ENCODE measurements at regions not wholly inside any gene's neighbourhood (a gene's known extent, or its start where the extent isn't known, plus 50 kb on each side); places are given as distances from the start of the nearest gene placed in this dataset.
"Not testable (repeated sequence)": the region's sequence is repeated elsewhere in the genome, so short reads cannot be mapped to it uniquely, and the experiment has no call there.

GRCh38 chr6:14550410-14550809 is 432.8 kb downstream of the CD83 start:
- no peak for DNase-seq
- POLR2A ChIA-PET: no interaction called here
- Mint-ChIP-seq H3K4me1 (no peaks in the 10 kb centered on the region), H3K27me3 (no peaks in the 10 kb centered on the region), H3K27ac (no peak overlapping the region), H3K36me3 (ENCODE audit: low read depth) (no peaks in the 10 kb centered on the region), H3K9me3 (no peaks in the 10 kb centered on the region), H3K4me3 (no peak overlapping the region)
- CTCF ChIA-PET: no interaction called here

- Mint-ChIP-seq H3K4me3 (no peak overlapping the region), H3K27me3 (no peaks in the 10 kb centered on the region), H3K4me1 (no peaks in the 10 kb centered on the region), H3K36me3 (ENCODE audit: low read depth) (no peaks in the 10 kb centered on the region), H3K9me3 (no peaks in the 10 kb centered on the region), H3K27ac (no peak overlapping the region)
- CTCF ChIA-PET: no interaction called here
- POLR2A ChIA-PET: no interaction called here
- DNase-seq: no peak
Observed at GRCh38 chr6:14550822-14551221, 433.2 kb downstream of the CD83 start.

- H3K4me1 Mint-ChIP-seq; DNase-seq; H3K27me3 Mint-ChIP-seq; H3K27ac Mint-ChIP-seq; H3K4me3 Mint-ChIP-seq; H3K36me3 Mint-ChIP-seq (ENCODE audit: low read depth); H3K9me3 Mint-ChIP-seq; POLR2A ChIA-PET: not testable (repeated sequence)
- CTCF ChIA-PET: interaction anchor here (0.6 kb wide), 1 partner anchor 594 kb away, joined by 3 read pairs; no protein-coding TSS in a partner anchor
Observed at GRCh38 chr6:14551601-14552000, 434.0 kb downstream of the CD83 start.

GRCh38 chr6:14552891-14553290 is 435.3 kb downstream of the CD83 start:
- DNase-seq: no peak
- Mint-ChIP-seq H3K36me3 (ENCODE audit: low read depth) (no peaks in the 10 kb centered on the region), H3K4me1 (no peaks in the 10 kb centered on the region), H3K9me3 (no peaks in the 10 kb centered on the region), H3K27me3 (no peaks in the 10 kb centered on the region), H3K27ac (no peak overlapping the region), H3K4me3 (no peak overlapping the region)
- ChIA-PET CTCF (no interaction called here), POLR2A (no interaction called here)

GRCh38 chr6:14553515-14553914 is 435.9 kb downstream of the CD83 start:
- Mint-ChIP-seq H3K27me3 (no peaks in the 10 kb centered on the region), H3K27ac (no peak overlapping the region), H3K9me3 (no peaks in the 10 kb centered on the region), H3K4me1 (no peaks in the 10 kb centered on the region), H3K4me3 (no peak overlapping the region), H3K36me3 (ENCODE audit: low read depth) (no peaks in the 10 kb centered on the region)
- POLR2A ChIA-PET: no interaction called here
- CTCF ChIA-PET: no interaction called here
- DNase-seq: no peak

- H3K4me1 Mint-ChIP-seq: no peaks in the 10 kb centered on the region
- DNase-seq: no peak
- ChIA-PET POLR2A (no interaction called here), CTCF (no interaction called here)
- H3K36me3 Mint-ChIP-seq (ENCODE audit: low read depth): no peaks in the 10 kb centered on the region
- H3K4me3 Mint-ChIP-seq: no peak overlapping the region
- no peaks in the 10 kb centered on the region for H3K9me3 Mint-ChIP-seq
- H3K27me3 Mint-ChIP-seq: no peaks in the 10 kb centered on the region
- no peak overlapping the region for H3K27ac Mint-ChIP-seq
Observed at GRCh38 chr6:14555804-14556203, 438.2 kb downstream of the CD83 start.

- no peak overlapping the region for H3K4me3 Mint-ChIP-seq
- H3K27me3 Mint-ChIP-seq: no peaks in the 10 kb centered on the region
- no peaks in the 10 kb centered on the region for H3K36me3 Mint-ChIP-seq (ENCODE audit: low read depth)
- H3K27ac Mint-ChIP-seq: no peak overlapping the region
- CTCF ChIA-PET: no interaction called here
- peaks cover 14% of the 10 kb centered on the region for H3K9me3 Mint-ChIP-seq
- POLR2A ChIA-PET: no interaction called here
- no peak for DNase-seq
- H3K4me1 Mint-ChIP-seq: no peaks in the 10 kb centered on the region
Observed at GRCh38 chr6:14559746-14560536, 442.4 kb downstream of the CD83 start.

GRCh38 chr6:14561563-14561962 is 444.0 kb downstream of the CD83 start:
- CTCF ChIA-PET; H3K36me3 Mint-ChIP-seq (ENCODE audit: low read depth); H3K27me3 Mint-ChIP-seq; H3K27ac Mint-ChIP-seq; H3K4me1 Mint-ChIP-seq; H3K4me3 Mint-ChIP-seq; POLR2A ChIA-PET; DNase-seq: not testable (repeated sequence)
- H3K9me3 Mint-ChIP-seq: peaks cover 14% of the 10 kb centered on the region

GRCh38 chr6:14567842-14568241 is 450.3 kb downstream of the CD83 start:
- POLR2A ChIA-PET: no interaction called here
- no peak overlapping the region for H3K27ac Mint-ChIP-seq
- no peaks in the 10 kb centered on the region for H3K4me1 Mint-ChIP-seq
- H3K9me3 Mint-ChIP-seq: peaks cover 16% of the 10 kb centered on the region
- H3K4me3 Mint-ChIP-seq: no peak overlapping the region
- no peak for DNase-seq
- CTCF ChIA-PET: no interaction called here
- H3K27me3 Mint-ChIP-seq: peaks cover 4% of the 10 kb centered on the region
- peaks cover 3% of the 10 kb centered on the region for H3K36me3 Mint-ChIP-seq (ENCODE audit: low read depth)

GRCh38 chr6:14569394-14569793 is 451.8 kb downstream of the CD83 start:
- H3K27ac Mint-ChIP-seq: no peak overlapping the region
- ChIA-PET CTCF (no interaction called here), POLR2A (no interaction called here)
- H3K4me3 Mint-ChIP-seq: no peak overlapping the region
- no peaks in the 10 kb centered on the region for H3K4me1 Mint-ChIP-seq
- peaks cover 3% of the 10 kb centered on the region for H3K36me3 Mint-ChIP-seq (ENCODE audit: low read depth)
- peaks cover 13% of the 10 kb centered on the region for H3K9me3 Mint-ChIP-seq
- H3K27me3 Mint-ChIP-seq: peaks cover 4% of the 10 kb centered on the region
- no peak for DNase-seq

GRCh38 chr6:14569874-14570273 is 452.3 kb downstream of the CD83 start:
- H3K27me3 Mint-ChIP-seq; H3K27ac Mint-ChIP-seq; CTCF ChIA-PET; POLR2A ChIA-PET; H3K9me3 Mint-ChIP-seq; H3K4me3 Mint-ChIP-seq; H3K4me1 Mint-ChIP-seq; H3K36me3 Mint-ChIP-seq (ENCODE audit: low read depth); DNase-seq: not testable (repeated sequence)

GRCh38 chr6:14571001-14571400 is 453.4 kb downstream of the CD83 start:
- Mint-ChIP-seq H3K27ac (no peak overlapping the region), H3K27me3 (peaks cover 4% of the 10 kb centered on the region), H3K36me3 (ENCODE audit: low read depth) (peaks cover 4% of the 10 kb centered on the region), H3K9me3 (peaks cover 17% of the 10 kb centered on the region), H3K4me3 (no peak overlapping the region), H3K4me1 (no peaks in the 10 kb centered on the region)
- CTCF ChIA-PET: no interaction called here
- DNase-seq: no peak
- POLR2A ChIA-PET: no interaction called here

GRCh38 chr6:14571746-14572145 is 454.2 kb downstream of the CD83 start:
- Mint-ChIP-seq H3K4me3 (no peak overlapping the region), H3K27me3 (peaks cover 4% of the 10 kb centered on the region), H3K9me3 (peaks cover 24% of the 10 kb centered on the region), H3K36me3 (ENCODE audit: low read depth) (peaks cover 7% of the 10 kb centered on the region), H3K27ac (no peak overlapping the region), H3K4me1 (no peaks in the 10 kb centered on the region)
- CTCF ChIA-PET: no interaction called here
- no peak for DNase-seq
- POLR2A ChIA-PET: no interaction called here

- Mint-ChIP-seq H3K4me1 (no peaks in the 10 kb centered on the region), H3K36me3 (ENCODE audit: low read depth) (peaks cover 4% of the 10 kb centered on the region), H3K27ac (no peak overlapping the region), H3K9me3 (peaks cover 22% of the 10 kb centered on the region), H3K27me3 (peaks cover 2% of the 10 kb centered on the region), H3K4me3 (no peak overlapping the region)
- ChIA-PET POLR2A (no interaction called here), CTCF (no interaction called here)
- DNase-seq: no peak
Observed at GRCh38 chr6:14573267-14573666, 455.7 kb downstream of the CD83 start.

Data from activated CD4-positive, alpha-beta memory T cell treated with anti-CD3 and anti-CD28 coated beads, Interleukin-2, amount 10 ng/mL, durations not matched to agents 7 days and 5 days (primary cell).